RCC 7860 (cell line): ENCODE measurements at regions not wholly inside any gene's neighbourhood (a gene's known extent, or its start where the extent isn't known, plus 50 kb on each side); places are given as distances from the start of the nearest gene placed in this dataset.
"Not testable (repeated sequence)": the region's sequence is repeated elsewhere in the genome, so short reads cannot be mapped to it uniquely, and the experiment has no call there.

Source experiments
- DNase-seq: peaks from one replicate; pipeline ENCODE4 v3.0.0-alpha.2; 2015; ENCODE audit warnings: low spot score
- FAIRE-seq: peaks from 2 replicates; lab custom pipeline; 2012; peaks lifted over from hg19 to GRCh38; lab: Jason Lieb, UNC

DNA sequence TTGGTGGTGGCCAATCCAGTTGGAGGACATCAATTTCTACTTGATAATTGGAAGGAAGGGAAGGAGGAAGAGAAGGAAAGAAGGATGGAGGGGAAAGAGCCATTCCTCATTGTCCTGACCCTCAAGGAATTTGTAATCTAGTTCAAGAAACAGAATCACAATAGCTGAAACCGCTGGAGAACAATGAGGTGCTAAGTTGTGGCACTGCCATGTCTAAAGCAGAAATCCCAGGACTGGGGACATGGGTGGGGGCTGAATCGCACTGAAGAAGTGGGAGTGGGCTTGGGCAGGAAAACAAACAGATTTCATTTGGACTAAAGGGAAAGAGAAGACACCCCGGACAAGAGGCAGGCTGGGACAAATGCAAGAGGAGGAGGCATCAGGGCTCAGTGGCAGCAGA is 183.6 kb downstream of the UACA start:
- DNase-seq (no peak), FAIRE-seq (no peak)

GRCh38 chr15:70578196-70578595 is 185.2 kb downstream of the UACA start:
- DNase-seq (no peak), FAIRE-seq (no peak)

GRCh38 chr15:70576696-70577095 is 186.7 kb downstream of the UACA start:
- DNase-seq: no peak
- FAIRE-seq: no peak

DNA sequence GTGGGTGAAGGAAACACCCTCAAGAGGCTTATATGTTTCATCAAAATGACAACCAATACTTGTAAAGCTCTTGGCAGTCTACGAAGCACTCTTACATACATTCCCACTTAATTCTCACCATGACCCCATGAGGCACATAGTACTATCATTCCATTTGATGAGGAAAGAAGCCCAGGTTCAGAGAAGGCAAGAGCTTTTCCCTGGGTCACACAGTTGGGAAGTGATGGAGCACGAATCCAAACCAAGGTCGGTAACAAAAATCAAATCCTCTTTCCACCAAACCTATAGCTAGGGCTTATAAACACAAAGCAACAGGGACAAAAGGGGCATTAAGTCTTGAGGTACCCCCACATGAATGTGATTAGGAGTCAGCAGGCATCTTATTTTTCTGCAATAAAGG is 187.1 kb downstream of the UACA start:
- DNase-seq (no peak), FAIRE-seq (no peak)

GRCh38 chr15:70575231-70576226 is 187.8 kb downstream of the UACA start:
- DNase-seq: no peak
- no peak for FAIRE-seq

DNA sequence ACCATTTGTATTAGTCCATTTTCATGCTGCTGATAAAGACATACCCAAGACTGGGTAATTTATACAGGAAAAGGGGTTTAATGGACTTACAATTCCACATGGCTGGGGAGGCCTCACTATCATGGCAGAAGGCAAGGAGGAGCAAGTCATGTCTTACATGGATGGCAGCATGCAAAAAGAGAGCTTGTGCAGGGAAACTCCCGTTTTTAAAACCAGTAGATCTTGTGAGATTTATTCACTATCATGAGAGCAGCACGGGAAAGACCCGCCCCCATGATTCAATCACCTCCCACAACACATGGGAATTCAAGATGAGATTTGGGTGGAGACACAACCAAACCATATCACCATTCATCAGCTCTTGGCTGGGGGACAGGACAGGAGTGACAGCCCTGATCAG is 189.0 kb downstream of the UACA start:
- FAIRE-seq, DNase-seq: not testable (repeated sequence)

GRCh38 chr15:70573121-70573850 is 190.1 kb downstream of the UACA start:
- FAIRE-seq: no peak
- no peak for DNase-seq

GRCh38 chr15:70569714-70570231 is 193.6 kb downstream of the UACA start:
- no peak for FAIRE-seq
- peak; percentile 55 for DNase-seq

- DNase-seq (peak; percentile 27), FAIRE-seq (no peak)
Observed at GRCh38 chr15:70569091-70569713, 194.2 kb downstream of the UACA start.

- FAIRE-seq (no peak), DNase-seq (no peak)
Observed at GRCh38 chr15:70566989-70567388, 196.4 kb downstream of the UACA start.

- DNase-seq: no peak
- FAIRE-seq: no peak
Observed at GRCh38 chr15:70566047-70566835, 197.1 kb downstream of the UACA start.

DNA sequence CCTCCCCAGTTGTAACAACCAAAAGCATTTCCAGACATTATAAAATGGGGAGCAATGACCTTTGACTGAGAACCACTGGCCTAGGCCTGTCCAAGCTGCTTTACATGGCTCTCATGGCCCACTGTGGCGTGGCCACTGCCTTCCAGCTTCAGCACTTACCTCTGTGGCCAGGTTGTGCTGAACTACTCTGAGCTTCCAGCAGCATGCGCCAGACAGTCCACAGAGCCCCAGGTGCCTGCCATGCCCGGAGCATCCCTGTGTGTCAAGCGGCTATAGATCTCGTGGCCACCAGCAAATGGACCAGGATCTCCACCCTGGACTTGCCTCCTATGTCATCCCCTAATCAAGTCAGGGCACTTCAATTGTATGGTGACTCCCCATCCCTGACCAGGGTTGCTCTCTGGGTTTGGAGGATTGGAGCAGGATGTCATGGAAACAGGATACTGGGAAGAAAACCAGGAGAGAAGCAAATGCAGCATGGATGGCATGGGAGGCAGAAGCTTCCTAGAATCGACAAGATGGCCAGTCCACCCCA is 199.7 kb downstream of the UACA start:
- FAIRE-seq: no peak

GRCh38 chr15:70562906-70563305 is 200.5 kb downstream of the UACA start:
- FAIRE-seq (no peak), DNase-seq (no peak)

More for the DNA sequence above, 199.7 kb downstream of the UACA start:
- no peak for DNase-seq

- DNase-seq (no peak), FAIRE-seq (no peak)
Observed at GRCh38 chr15:70561885-70562284, 201.5 kb downstream of the UACA start.

GRCh38 chr15:70560617-70561328 is 202.6 kb downstream of the UACA start:
- FAIRE-seq: no peak

DNA sequence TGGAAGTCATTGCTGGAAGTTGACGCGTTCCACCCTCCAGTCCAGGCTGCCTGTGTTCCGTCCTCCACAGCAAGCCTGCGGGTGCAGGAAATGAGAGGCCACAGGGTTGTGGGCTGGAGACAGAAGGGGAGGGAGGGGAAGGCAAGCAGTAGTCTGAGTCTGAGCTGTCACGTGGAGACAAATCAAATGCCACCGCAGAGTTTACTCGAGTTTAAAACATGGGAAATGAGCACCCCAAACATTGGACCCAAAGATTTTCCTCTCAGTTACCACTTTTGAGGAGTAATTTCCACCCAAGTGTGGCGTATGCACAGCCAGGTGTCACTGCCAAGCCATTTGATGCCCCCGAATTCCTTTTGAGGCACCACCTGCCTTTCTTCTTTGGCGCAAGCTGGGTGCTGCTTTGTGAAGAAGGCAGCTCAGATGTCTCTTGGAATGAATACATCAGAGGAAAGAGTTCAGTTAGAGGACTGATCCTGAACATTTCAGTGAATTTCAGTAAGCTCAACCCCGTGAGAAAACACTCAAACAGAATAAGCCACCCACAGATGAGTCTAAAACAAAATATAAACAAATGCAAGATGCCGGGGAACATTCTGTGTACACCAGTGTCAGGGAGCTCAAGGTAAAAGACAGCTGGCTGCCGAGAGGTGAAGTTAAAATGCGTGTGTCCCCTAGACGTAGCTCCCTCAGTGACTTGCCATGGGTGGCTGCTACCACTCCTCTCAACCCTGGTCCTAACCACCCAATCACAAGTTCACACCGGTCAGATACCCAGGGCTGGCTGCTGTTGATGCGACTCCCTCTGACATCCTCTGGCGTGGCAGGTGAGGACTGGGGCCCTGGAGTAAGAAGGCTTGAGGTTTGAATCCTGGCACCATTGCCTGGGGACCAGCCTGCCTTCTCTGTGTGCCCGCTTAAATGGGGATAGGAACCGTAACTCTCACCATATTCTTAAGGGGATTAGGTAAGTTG is 203.8 kb downstream of the UACA start:
- FAIRE-seq (no peak), DNase-seq (no peak)

More at GRCh38 chr15:70560617-70561328, 202.6 kb downstream of the UACA start:
- no peak for DNase-seq

GRCh38 chr15:70558406-70559264 is 204.7 kb downstream of the UACA start:
- DNase-seq (no peak), FAIRE-seq (no peak)
